ENCODE measurements at regions not wholly inside any gene's neighbourhood (a gene's known extent, or its start where the extent isn't known, plus 50 kb on each side); places are given as distances from the start of the nearest gene placed in this dataset.

DNA sequence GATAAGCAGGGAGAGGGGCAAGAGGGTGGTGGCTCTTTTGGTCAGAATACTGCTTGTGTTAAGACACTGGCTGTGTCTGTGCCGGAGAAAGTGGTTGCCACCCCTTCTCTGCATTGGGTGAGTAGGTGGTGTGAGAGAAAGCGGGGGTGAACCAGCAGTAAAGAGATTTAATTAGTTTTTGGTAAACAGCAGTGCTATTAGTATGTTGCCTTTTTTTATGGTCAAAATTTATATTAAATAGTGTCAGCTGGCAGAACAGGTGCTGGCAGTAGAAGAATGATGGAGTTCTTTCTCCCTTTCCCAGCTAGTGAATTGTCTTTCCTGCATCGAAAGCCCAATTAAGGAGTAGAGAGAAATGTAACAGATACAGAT lies 181.6 kb downstream of the LARP7 start:
- no peaks in the 10 kb centered on the region for H3K9me3 ChIP-seq (ENCODE audit: control insufficient read depth, low read depth, low read length)
- Mint-ChIP-seq H3K9me3 (no peaks in the 10 kb centered on the region), H3K4me3 (peak overlapping the region; percentile 35 to 79), H3K36me3 (ENCODE audit: insufficient read depth in 1 of 3, low read depth in 3 of 3) (peaks cover 0 to 16% (median 6%) of the 10 kb centered on the region in 3 experiments; a peak in 5 of 7 replicates), H3K4me1 (peaks cover 22 to 26% of the 10 kb centered on the region in 2 experiments), H3K27me3 (ENCODE audit: low read depth) (no peaks in the 10 kb centered on the region), H3K27ac (peak overlapping the region; percentile 25 to 83 (median 47); a peak in 5 of 7 replicates)
- H2BK12ac ChIP-seq (ENCODE audit: insufficient read length, low read depth, low read length): peak overlapping the region; percentile 52
- peaks cover 3% of the 10 kb centered on the region for H3K4me1 ChIP-seq (ENCODE audit: insufficient read depth, low read length)
- H2BK5ac ChIP-seq (ENCODE audit: insufficient read length, low read length): no peak overlapping the region
- H2BK15ac ChIP-seq (ENCODE audit: low read depth, low read length): no peak overlapping the region
- no peak overlapping the region for H4K5ac ChIP-seq (ENCODE audit: insufficient read length, low read depth, low read length)
- H2BK120ac ChIP-seq (ENCODE audit: low read depth, low read length, poor library complexity, severe bottlenecking): no peak overlapping the region
- peak overlapping the region; percentile 10 for H3K9ac ChIP-seq (ENCODE audit: extremely low read depth, insufficient read length, low read length)
- no peaks in the 10 kb centered on the region for H3K79me1 ChIP-seq (ENCODE audit: insufficient read depth, low read depth, low read length, poor library complexity, severe bottlenecking)
- no peak overlapping the region for H2AFZ ChIP-seq (ENCODE audit: low read length)
- H3K27ac ChIP-seq (ENCODE audit: insufficient read length, low read depth, low read length): no peak overlapping the region
- peak overlapping the region; percentile 75 for H3K18ac ChIP-seq (ENCODE audit: insufficient read length, low read depth, low read length)
- no CpG with 5 or more reads among the region's 3 CpGs for WGBS (ENCODE audit: extremely low coverage, insufficient read length, low lambda C conversion rate)
- TF ChIP-seq, protein P1, sequence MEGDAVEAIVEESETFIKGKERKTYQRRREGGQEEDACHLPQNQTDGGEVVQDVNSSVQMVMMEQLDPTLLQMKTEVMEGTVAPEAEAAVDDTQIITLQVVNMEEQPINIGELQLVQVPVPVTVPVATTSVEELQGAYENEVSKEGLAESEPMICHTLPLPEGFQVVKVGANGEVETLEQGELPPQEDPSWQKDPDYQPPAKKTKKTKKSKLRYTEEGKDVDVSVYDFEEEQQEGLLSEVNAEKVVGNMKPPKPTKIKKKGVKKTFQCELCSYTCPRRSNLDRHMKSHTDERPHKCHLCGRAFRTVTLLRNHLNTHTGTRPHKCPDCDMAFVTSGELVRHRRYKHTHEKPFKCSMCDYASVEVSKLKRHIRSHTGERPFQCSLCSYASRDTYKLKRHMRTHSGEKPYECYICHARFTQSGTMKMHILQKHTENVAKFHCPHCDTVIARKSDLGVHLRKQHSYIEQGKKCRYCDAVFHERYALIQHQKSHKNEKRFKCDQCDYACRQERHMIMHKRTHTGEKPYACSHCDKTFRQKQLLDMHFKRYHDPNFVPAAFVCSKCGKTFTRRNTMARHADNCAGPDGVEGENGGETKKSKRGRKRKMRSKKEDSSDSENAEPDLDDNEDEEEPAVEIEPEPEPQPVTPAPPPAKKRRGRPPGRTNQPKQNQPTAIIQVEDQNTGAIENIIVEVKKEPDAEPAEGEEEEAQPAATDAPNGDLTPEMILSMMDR (conservative IDR thresholded peaks at IDR 0.05): no peak
- no peak overlapping the region for H4K8ac ChIP-seq (replicated peaks; ENCODE audit: insufficient read length, low read depth, low read length)
- H2BK20ac ChIP-seq (ENCODE audit: low read depth, low read length, poor library complexity, severe bottlenecking): no peak overlapping the region
- no peak overlapping the region for H3T11ph ChIP-seq (ENCODE audit: low read length)
- H4K91ac ChIP-seq (ENCODE audit: insufficient read length, low read depth, low read length): no peak overlapping the region
- no peaks in the 10 kb centered on the region for H4K20me1 ChIP-seq (ENCODE audit: control insufficient read depth, insufficient read depth, insufficient read length)
- no peak for DNase-seq
- no peaks in the 10 kb centered on the region for H3K79me2 ChIP-seq (ENCODE audit: insufficient read depth, low read length)
- peak overlapping the region; percentile 91 for H3K4me2 ChIP-seq (ENCODE audit: insufficient read depth, insufficient read length, low read length)
- H3K27me3 ChIP-seq (ENCODE audit: insufficient read depth, low read length): no peaks in the 10 kb centered on the region
- no peak overlapping the region for H3K23ac ChIP-seq (ENCODE audit: insufficient read length, low read depth, low read length)
- no peak overlapping the region for H3K4ac ChIP-seq (ENCODE audit: low read depth, low read length)
- peaks cover 7% of the 10 kb centered on the region for H3K23me2 ChIP-seq (ENCODE audit: insufficient read length, low read depth, low read length, poor library complexity, severe bottlenecking)
- no peak overlapping the region for H3K56ac ChIP-seq (ENCODE audit: insufficient read length, low read depth, low read length)
- no peak overlapping the region for H3K14ac ChIP-seq (ENCODE audit: insufficient read depth, low read length)
- no peak overlapping the region for H2AK5ac ChIP-seq (ENCODE audit: insufficient read length, low read length)

Data from H9 (cell line).